Smooth muscle cell (in vitro differentiated cells): ENCODE measurements at regions not wholly inside any gene's neighbourhood (a gene's known extent, or its start where the extent isn't known, plus 50 kb on each side); places are given as distances from the start of the nearest gene placed in this dataset.

ENCODE experiments used
- DNase-seq: peaks from one replicate; lab custom pipeline; 2025; ENCODE audit not compliant: unreplicated experiment; lab: John Stamatoyannopoulos, UW
- H2AFZ ChIP-seq: fragments of 200-600 bp; sonication (generic); 2 replicates; pipeline ENCODE4 v1.6.0; 2016; ENCODE audit warnings: antibody characterized with exemption, low read depth, mild to moderate bottlenecking
- H3F3A ChIP-seq: fragments of 200-600 bp; sonication (generic); 2 replicates; pipeline ENCODE4 v1.6.0; 2017; ENCODE audit warnings: antibody characterized with exemption, low read depth
- H3K27ac ChIP-seq: fragments of 200-600 bp; sonication (generic); 2 replicates; pipeline ENCODE4 v1.5.1; 2016; ENCODE audit warnings: low read depth, mild to moderate bottlenecking
- H3K27me3 ChIP-seq: fragments of 200-600 bp; sonication (generic); 2 replicates; pipeline ENCODE4 v1.6.1; 2016; ENCODE audit warnings: low read depth, mild to moderate bottlenecking
- H3K36me3 ChIP-seq: fragments of 200-600 bp; sonication (generic); 2 replicates; pipeline ENCODE4 v1.5.1; 2016; ENCODE audit warnings: low read depth
- H3K4me1 ChIP-seq: fragments of 200-600 bp; sonication (generic); 2 replicates; pipeline ENCODE4 v1.5.1; 2016; ENCODE audit warnings: low read depth
- H3K4me2 ChIP-seq: fragments of 200-600 bp; sonication (generic); 2 replicates; pipeline ENCODE4 v1.6.0; 2016; ENCODE audit warnings: mild to moderate bottlenecking
- H3K4me3 ChIP-seq: fragments of 200-600 bp; sonication (generic); 2 replicates; pipeline ENCODE4 v1.5.1; 2016; ENCODE audit warnings: mild to moderate bottlenecking
- H3K79me2 ChIP-seq: fragments of 200-600 bp; sonication (generic); 2 replicates; pipeline ENCODE4 v1.6.0; 2016; ENCODE audit warnings: low read depth, mild to moderate bottlenecking
- H3K9ac ChIP-seq: fragments of 200-600 bp; sonication (generic); 2 replicates; pipeline ENCODE4 v1.6.0; 2016; ENCODE audit warnings: low read depth
- H3K9me3 ChIP-seq: fragments of 200-600 bp; sonication (generic); replicated peaks from 2 replicates; pipeline ENCODE4 v1.5.1; 2016; ENCODE audit warnings: low read depth
- H4K20me1 ChIP-seq: fragments of 200-600 bp; sonication (generic); 2 replicates; pipeline ENCODE4 v1.6.0; 2016; ENCODE audit warnings: low read depth
- WGBS: methylation state at CpG from one replicate; pipeline ENCODE4 v1.1.7; 2016; ENCODE audit warnings: low lambda C conversion rate; 5-methylcytosine and 5-hydroxymethylcytosine counted together
- TF ChIP-seq, protein P1 (sequence below): fragments of 200-600 bp; sonication (generic); IDR thresholded peaks from 2 replicates; pipeline ENCODE4 v1.5.1; 2017; ENCODE audit warnings: borderline replicate concordance, mild to moderate bottlenecking, antibody characterized with exemption; ENCODE audit not compliant: insufficient read depth, poor library complexity, severe bottlenecking

DNA sequence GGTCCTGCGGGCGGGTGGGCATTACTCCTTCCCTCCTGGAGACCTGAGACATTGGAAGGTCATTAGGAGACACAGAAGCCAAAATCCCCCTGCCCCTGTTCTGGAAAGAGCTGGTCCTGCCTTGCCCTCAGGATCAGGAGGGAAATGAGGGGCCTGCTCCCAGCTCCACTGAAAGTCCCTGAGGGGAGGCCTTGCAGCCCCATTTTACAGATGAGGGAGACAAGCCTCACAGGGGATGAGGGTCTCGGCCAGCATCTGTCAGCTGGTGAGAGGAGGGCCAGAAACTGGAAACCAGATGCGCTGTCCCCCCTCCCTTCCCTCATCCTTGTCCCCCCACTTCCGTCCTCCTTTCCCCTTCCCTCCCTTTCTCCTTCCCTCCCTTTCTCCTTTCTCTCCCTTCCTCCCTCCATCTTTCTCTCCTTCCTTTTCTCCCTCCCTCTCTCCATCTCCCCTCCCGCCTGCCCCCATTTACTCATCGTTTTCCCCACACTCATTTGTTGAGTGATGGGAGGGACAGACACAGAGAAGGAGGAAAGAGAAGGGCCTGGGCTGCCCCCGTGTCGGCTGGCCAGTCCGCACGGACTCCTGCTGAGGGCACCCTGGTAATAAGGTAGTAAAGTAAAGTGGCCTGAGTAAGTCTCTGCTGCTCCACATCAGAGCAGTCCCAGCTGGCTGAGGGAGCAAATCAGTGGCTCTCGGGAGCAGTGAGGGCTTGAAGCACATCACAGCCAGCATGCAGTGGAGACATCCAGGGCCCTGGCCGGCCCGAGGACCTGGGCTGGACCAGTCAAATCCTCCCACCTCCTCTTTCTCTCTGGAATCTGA is 112.4 kb upstream of the ALDH1A3 start:
- no peak overlapping the region for H3K27ac ChIP-seq
- no peaks in the 10 kb centered on the region for H3K27me3 ChIP-seq
- no peaks in the 10 kb centered on the region for H4K20me1 ChIP-seq
- H3K79me2 ChIP-seq: no peaks in the 10 kb centered on the region
- no peaks in the 10 kb centered on the region for H3F3A ChIP-seq
- H2AFZ ChIP-seq: no peak overlapping the region
- TF ChIP-seq, protein P1, sequence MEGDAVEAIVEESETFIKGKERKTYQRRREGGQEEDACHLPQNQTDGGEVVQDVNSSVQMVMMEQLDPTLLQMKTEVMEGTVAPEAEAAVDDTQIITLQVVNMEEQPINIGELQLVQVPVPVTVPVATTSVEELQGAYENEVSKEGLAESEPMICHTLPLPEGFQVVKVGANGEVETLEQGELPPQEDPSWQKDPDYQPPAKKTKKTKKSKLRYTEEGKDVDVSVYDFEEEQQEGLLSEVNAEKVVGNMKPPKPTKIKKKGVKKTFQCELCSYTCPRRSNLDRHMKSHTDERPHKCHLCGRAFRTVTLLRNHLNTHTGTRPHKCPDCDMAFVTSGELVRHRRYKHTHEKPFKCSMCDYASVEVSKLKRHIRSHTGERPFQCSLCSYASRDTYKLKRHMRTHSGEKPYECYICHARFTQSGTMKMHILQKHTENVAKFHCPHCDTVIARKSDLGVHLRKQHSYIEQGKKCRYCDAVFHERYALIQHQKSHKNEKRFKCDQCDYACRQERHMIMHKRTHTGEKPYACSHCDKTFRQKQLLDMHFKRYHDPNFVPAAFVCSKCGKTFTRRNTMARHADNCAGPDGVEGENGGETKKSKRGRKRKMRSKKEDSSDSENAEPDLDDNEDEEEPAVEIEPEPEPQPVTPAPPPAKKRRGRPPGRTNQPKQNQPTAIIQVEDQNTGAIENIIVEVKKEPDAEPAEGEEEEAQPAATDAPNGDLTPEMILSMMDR: no peak
- no peak overlapping the region for H3K4me3 ChIP-seq
- H3K4me2 ChIP-seq: no peak overlapping the region
- peaks cover 2% of the 10 kb centered on the region for H3K4me1 ChIP-seq
- no peaks in the 10 kb centered on the region for H3K9me3 ChIP-seq
- 90% methylated on average over 12 of the region's 14 CpGs for WGBS
- no peak for DNase-seq
- H3K36me3 ChIP-seq: no peaks in the 10 kb centered on the region
- H3K9ac ChIP-seq: no peak overlapping the region

DNA sequence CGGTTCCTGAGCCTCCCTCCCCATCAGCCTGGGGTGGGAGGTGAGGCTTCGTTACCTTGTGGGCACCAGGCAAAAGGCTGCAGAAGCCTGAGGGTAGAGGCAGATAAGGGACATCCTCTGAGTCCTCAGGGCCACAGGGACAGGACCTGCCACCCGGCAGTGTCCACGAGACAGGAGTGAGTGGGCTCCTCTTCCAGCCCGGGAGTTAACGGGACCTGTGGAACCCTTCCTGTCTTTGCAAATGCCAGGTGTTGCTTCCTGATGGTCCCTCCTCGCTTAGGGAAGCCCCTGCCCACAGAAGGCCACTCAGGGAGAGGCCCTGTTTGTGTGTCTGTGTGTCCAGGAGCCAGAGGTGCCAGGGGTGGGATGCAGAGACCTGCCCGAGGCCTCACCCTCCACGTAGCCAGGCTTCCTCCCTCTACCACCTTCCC is 111.1 kb upstream of the ALDH1A3 start:
- no peak overlapping the region for H3K9ac ChIP-seq
- DNase-seq: no peak
- 98% methylated on average over 9 of the region's 9 CpGs for WGBS

DNA sequence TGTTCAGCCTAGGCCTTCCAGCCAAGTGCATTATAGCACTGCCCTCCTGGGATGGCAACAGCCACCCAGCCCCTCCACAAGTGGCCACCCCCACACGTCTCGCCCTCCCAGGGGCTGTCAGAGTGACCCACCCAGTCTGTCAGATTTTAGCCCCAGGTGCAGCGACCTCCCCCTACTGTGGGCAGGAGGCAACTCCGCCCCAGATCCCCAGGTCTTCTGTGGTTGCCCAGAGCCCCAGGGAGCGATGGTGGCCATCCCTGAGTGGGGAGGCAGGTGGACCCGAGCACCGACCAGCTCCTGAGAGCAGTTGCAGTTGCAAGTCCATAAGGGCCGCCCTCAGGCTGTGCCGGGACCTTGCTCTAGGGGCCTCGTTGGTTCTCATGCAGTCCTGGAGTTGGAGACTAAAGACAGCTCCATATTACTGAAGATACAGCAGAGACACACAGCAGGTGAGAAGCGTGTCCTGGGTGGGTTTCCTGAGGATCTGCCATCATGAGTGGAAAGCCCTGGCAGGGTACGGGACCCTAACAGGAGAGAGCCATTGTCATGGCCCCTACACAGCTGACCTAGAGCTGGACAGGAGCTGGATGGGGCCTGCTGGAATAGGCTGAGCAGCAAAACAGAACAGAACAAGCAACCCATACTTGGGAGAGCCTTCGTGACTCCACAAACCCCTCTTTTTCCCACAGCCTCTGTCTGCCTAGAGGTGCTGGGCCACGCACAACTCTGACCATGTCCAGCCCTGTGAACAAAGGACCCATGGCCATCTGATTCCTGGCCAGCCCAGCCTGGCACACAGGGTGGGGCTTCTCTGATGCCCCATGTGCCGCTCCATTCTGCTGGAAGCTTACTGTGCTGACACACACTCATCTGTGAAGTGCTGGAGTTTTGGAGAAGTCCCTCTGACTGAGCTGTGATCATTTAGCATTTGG is 110.3 kb upstream of the ALDH1A3 start:
- peaks cover 11% of the 10 kb centered on the region for H3K4me1 ChIP-seq
- H3K27ac ChIP-seq: no peak overlapping the region
- no peak overlapping the region for H3K4me3 ChIP-seq
- no peak for DNase-seq
- H3F3A ChIP-seq: no peaks in the 10 kb centered on the region
- TF ChIP-seq, protein P1: no peak
- 89% methylated on average over 14 of the region's 15 CpGs for WGBS
- H2AFZ ChIP-seq: no peak overlapping the region
- H3K9ac ChIP-seq: no peak overlapping the region
- no peaks in the 10 kb centered on the region for H3K36me3 ChIP-seq
- H3K79me2 ChIP-seq: no peaks in the 10 kb centered on the region
- H4K20me1 ChIP-seq: no peaks in the 10 kb centered on the region
- H3K9me3 ChIP-seq: no peaks in the 10 kb centered on the region
- no peak overlapping the region for H3K4me2 ChIP-seq
- no peaks in the 10 kb centered on the region for H3K27me3 ChIP-seq

More for the DNA sequence above, 111.1 kb upstream of the ALDH1A3 start:
- H3K4me3 ChIP-seq: no peak overlapping the region
- H3K9me3 ChIP-seq: no peaks in the 10 kb centered on the region
- no peak overlapping the region for H2AFZ ChIP-seq
- no peaks in the 10 kb centered on the region for H3K36me3 ChIP-seq
- no peaks in the 10 kb centered on the region for H4K20me1 ChIP-seq
- H3K27ac ChIP-seq: no peak overlapping the region
- TF ChIP-seq, protein P1: no peak
- H3K4me1 ChIP-seq: peaks cover 11% of the 10 kb centered on the region
- no peaks in the 10 kb centered on the region for H3K27me3 ChIP-seq
- no peak overlapping the region for H3K4me2 ChIP-seq
- H3K79me2 ChIP-seq: no peaks in the 10 kb centered on the region
- no peaks in the 10 kb centered on the region for H3F3A ChIP-seq
